WTC11 (cell line): ENCODE measurements at regions not wholly inside any gene's neighbourhood (a gene's known extent, or its start where the extent isn't known, plus 50 kb on each side); places are given as distances from the start of the nearest gene placed in this dataset.

Experiments
- ATAC-seq: fragments of 200-7000 bp; cut with Tn5 transposase; 2 replicates; pipeline ENCODE4 v1.10.0; 2021; ENCODE audit warnings: mild to moderate bottlenecking, moderate library complexity
- CTCF ChIA-PET: fragments of 300-600 bp; sonication (Branson Sonifier 250); formaldehyde crosslinking; loops from one replicate; lab custom pipeline; 2021; ENCODE audit warnings: antibody characterized with exemption; lab: Charles Lee
- POLR2A ChIA-PET: fragments of 350-600 bp; sonication (Branson Sonifier 250); formaldehyde crosslinking; loops from one replicate; lab custom pipeline; 2021; ENCODE audit warnings: antibody characterized with exemption; lab: Charles Lee
- DNase-seq: peaks from one replicate; pipeline ENCODE4 v3.0.0; 2021; ENCODE audit warnings: low spot score
- H3K27ac Mint-ChIP-seq: 2 replicates; pipeline ENCODE4 v1.8.0; 2021; ENCODE audit warnings: mixed read lengths
- H3K27me3 Mint-ChIP-seq: 2 replicates; pipeline ENCODE4 v1.8.0; 2021; ENCODE audit warnings: low read depth, mild to moderate bottlenecking, moderate library complexity, mixed read lengths
- H3K36me3 Mint-ChIP-seq: 2 replicates; pipeline ENCODE4 v1.8.0; 2021; ENCODE audit warnings: mixed read lengths
- H3K4me1 Mint-ChIP-seq: 2 replicates; pipeline ENCODE4 v1.8.0; 2022; ENCODE audit warnings: mixed read lengths
- H3K4me3 Mint-ChIP-seq: 2 replicates; pipeline ENCODE4 v1.8.0; 2021; ENCODE audit warnings: mild to moderate bottlenecking, moderate library complexity, mixed read lengths
- H3K9me3 Mint-ChIP-seq: 2 replicates; pipeline ENCODE4 v1.8.0; 2021; ENCODE audit warnings: mixed read lengths
- FOXJ3 ChIP-seq: sonication (generic); formaldehyde crosslinking; IDR thresholded peaks from 2 replicates; pipeline ENCODE4 v1.9.0; 2021; ENCODE audit warnings: missing genetic modification reagents, mild to moderate bottlenecking, borderline replicate concordance
- GRHL2 ChIP-seq: fragments of 250-450 bp; sonication (Bioruptor Pico); IDR thresholded peaks from 2 replicates; pipeline ENCODE4 v1.8.0; 2022; ENCODE audit warnings: mild to moderate bottlenecking, moderate library complexity; ENCODE audit not compliant: insufficient replicate concordance, severe bottlenecking
- HMGA2 ChIP-seq: fragments of 250-450 bp; sonication (Bioruptor Pico); IDR thresholded peaks from 2 replicates; pipeline ENCODE4 v1.4.0; 2021; ENCODE audit warnings: mild to moderate bottlenecking, moderate library complexity
- NFATC4 ChIP-seq: fragments of 250-450 bp; sonication (Bioruptor Pico); IDR thresholded peaks from 2 replicates; pipeline ENCODE4 v1.9.0; 2021; ENCODE audit warnings: mild to moderate bottlenecking
- NFE2L1 ChIP-seq: sonication (generic); formaldehyde crosslinking; IDR thresholded peaks from 2 replicates; pipeline ENCODE4 v1.8.1; 2023; ENCODE audit warnings: missing genetic modification reagents
- NR2C2 ChIP-seq: sonication (generic); formaldehyde crosslinking; IDR thresholded peaks from 2 replicates; pipeline ENCODE4 v1.8.0; 2022; ENCODE audit warnings: mild to moderate bottlenecking, missing genetic modification reagents
- OVOL2 ChIP-seq: fragments of 250-450 bp; sonication (Bioruptor Pico); IDR thresholded peaks from 2 replicates; pipeline ENCODE4 v1.9.0; 2021; ENCODE audit warnings: mild to moderate bottlenecking, borderline replicate concordance
- ZNF121 ChIP-seq: sonication (generic); formaldehyde crosslinking; IDR thresholded peaks from 2 replicates; pipeline ENCODE4 v1.8.0; 2023; ENCODE audit warnings: missing genetic modification reagents
- ZNF138 ChIP-seq: sonication (generic); formaldehyde crosslinking; conservative IDR thresholded peaks from 2 replicates; pipeline ENCODE4 v1.8.1; 2022; ENCODE audit warnings: mild to moderate bottlenecking, moderate library complexity, missing genetic modification reagents
- ZNF317 ChIP-seq: sonication (generic); formaldehyde crosslinking; IDR thresholded peaks from 2 replicates; pipeline ENCODE4 v1.8.1; 2023; ENCODE audit warnings: low read depth, mild to moderate bottlenecking, moderate library complexity, missing genetic modification reagents, borderline replicate concordance
- TF ChIP-seq, protein P1 (sequence below): sonication (generic); formaldehyde crosslinking; IDR thresholded peaks from 2 replicates; pipeline ENCODE4 v1.8.0; 2023; ENCODE audit warnings: missing genetic modification reagents
- TF ChIP-seq, protein P2 (sequence below): fragments of 250-450 bp; sonication (Bioruptor Pico); IDR thresholded peaks from 2 replicates; pipeline ENCODE4 v1.8.0; 2021; ENCODE audit warnings: mild to moderate bottlenecking
- TF ChIP-seq, protein P3 (sequence below): sonication (generic); formaldehyde crosslinking; IDR thresholded peaks from 2 replicates; pipeline ENCODE4 v1.8.1; 2023; ENCODE audit warnings: mild to moderate bottlenecking, missing genetic modification reagents
- TF ChIP-seq, protein P4 (sequence below): sonication (generic); formaldehyde crosslinking; IDR thresholded peaks from 2 replicates; pipeline ENCODE4 v1.8.1; 2022; ENCODE audit warnings: mild to moderate bottlenecking, moderate library complexity, missing genetic modification reagents
- TF ChIP-seq, protein P5 (sequence below): sonication (generic); formaldehyde crosslinking; IDR thresholded peaks from 2 replicates; pipeline ENCODE4 v1.8.1; 2023; ENCODE audit warnings: mild to moderate bottlenecking, moderate library complexity, missing genetic modification reagents
- TF ChIP-seq, protein P6 (sequence below): sonication (generic); formaldehyde crosslinking; IDR thresholded peaks from 2 replicates; pipeline ENCODE4 v1.8.1; 2022; ENCODE audit warnings: missing genetic modification reagents, borderline replicate concordance
- TF ChIP-seq, protein P7 (sequence below): sonication (generic); formaldehyde crosslinking; IDR thresholded peaks from 2 replicates; pipeline ENCODE4 v1.8.1; 2022; ENCODE audit warnings: low read depth, mild to moderate bottlenecking, moderate library complexity, missing genetic modification reagents, borderline replicate concordance
- TF ChIP-seq, protein P8 (sequence below): sonication (generic); formaldehyde crosslinking; IDR thresholded peaks from 2 replicates; pipeline ENCODE4 v1.8.1; 2022; ENCODE audit warnings: low read depth, missing genetic modification reagents, borderline replicate concordance
- TF ChIP-seq, protein P9 (sequence below): fragments of 200-600 bp; IDR thresholded peaks from 2 replicates; pipeline ENCODE4 v1.8.0; 2022; ENCODE audit warnings: antibody characterized with exemption

DNA sequence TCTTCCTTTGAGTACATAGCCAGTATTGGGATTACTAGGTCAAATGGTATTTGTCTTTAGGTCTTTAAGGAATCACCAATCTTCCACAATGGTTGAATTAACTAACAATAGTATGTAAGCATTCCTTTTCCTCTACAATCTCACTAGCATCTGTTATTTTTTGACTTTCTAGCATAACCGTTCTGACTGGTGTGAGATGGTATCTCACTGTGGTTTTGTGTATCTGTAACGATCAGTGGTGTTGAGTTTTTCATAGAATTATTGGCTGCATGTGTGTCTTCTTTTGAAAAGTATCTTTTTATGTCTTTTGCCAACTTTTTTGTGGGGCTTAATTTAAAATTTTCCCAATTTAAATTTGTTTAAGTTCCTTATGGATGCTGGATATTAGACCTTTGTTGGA, 81.5 kb upstream of the ASTN2 start:
- no peak for DNase-seq
- ATAC-seq: no peak
- TF ChIP-seq HMGA2 (CRISPR knock-in tag) (no peak), GRHL2 (CRISPR knock-in tag) (no peak), ZNF121 (CRISPR knock-in tag) (no peak), NFATC4 (no peak), NFE2L1 (CRISPR knock-in tag) (no peak), ZNF138 (CRISPR knock-in tag) (no peak), FOXJ3 (CRISPR knock-in tag) (no peak), NR2C2 (CRISPR knock-in tag) (no peak)
- TF ChIP-seq, protein P1, sequence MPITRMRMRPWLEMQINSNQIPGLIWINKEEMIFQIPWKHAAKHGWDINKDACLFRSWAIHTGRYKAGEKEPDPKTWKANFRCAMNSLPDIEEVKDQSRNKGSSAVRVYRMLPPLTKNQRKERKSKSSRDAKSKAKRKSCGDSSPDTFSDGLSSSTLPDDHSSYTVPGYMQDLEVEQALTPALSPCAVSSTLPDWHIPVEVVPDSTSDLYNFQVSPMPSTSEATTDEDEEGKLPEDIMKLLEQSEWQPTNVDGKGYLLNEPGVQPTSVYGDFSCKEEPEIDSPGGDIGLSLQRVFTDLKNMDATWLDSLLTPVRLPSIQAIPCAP (CRISPR knock-in tag): no peak
- TF ChIP-seq, protein P2, sequence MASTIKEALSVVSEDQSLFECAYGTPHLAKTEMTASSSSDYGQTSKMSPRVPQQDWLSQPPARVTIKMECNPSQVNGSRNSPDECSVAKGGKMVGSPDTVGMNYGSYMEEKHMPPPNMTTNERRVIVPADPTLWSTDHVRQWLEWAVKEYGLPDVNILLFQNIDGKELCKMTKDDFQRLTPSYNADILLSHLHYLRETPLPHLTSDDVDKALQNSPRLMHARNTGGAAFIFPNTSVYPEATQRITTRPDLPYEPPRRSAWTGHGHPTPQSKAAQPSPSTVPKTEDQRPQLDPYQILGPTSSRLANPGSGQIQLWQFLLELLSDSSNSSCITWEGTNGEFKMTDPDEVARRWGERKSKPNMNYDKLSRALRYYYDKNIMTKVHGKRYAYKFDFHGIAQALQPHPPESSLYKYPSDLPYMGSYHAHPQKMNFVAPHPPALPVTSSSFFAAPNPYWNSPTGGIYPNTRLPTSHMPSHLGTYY (CRISPR knock-in tag): no peak
- TF ChIP-seq, protein P3, sequence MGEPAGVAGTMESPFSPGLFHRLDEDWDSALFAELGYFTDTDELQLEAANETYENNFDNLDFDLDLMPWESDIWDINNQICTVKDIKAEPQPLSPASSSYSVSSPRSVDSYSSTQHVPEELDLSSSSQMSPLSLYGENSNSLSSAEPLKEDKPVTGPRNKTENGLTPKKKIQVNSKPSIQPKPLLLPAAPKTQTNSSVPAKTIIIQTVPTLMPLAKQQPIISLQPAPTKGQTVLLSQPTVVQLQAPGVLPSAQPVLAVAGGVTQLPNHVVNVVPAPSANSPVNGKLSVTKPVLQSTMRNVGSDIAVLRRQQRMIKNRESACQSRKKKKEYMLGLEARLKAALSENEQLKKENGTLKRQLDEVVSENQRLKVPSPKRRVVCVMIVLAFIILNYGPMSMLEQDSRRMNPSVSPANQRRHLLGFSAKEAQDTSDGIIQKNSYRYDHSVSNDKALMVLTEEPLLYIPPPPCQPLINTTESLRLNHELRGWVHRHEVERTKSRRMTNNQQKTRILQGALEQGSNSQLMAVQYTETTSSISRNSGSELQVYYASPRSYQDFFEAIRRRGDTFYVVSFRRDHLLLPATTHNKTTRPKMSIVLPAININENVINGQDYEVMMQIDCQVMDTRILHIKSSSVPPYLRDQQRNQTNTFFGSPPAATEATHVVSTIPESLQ (CRISPR knock-in tag): no peak
- TF ChIP-seq, protein P4, sequence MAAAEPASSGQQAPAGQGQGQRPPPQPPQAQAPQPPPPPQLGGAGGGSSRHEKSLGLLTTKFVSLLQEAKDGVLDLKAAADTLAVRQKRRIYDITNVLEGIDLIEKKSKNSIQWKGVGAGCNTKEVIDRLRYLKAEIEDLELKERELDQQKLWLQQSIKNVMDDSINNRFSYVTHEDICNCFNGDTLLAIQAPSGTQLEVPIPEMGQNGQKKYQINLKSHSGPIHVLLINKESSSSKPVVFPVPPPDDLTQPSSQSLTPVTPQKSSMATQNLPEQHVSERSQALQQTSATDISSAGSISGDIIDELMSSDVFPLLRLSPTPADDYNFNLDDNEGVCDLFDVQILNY (CRISPR knock-in tag): no peak
- TF ChIP-seq, protein P5, sequence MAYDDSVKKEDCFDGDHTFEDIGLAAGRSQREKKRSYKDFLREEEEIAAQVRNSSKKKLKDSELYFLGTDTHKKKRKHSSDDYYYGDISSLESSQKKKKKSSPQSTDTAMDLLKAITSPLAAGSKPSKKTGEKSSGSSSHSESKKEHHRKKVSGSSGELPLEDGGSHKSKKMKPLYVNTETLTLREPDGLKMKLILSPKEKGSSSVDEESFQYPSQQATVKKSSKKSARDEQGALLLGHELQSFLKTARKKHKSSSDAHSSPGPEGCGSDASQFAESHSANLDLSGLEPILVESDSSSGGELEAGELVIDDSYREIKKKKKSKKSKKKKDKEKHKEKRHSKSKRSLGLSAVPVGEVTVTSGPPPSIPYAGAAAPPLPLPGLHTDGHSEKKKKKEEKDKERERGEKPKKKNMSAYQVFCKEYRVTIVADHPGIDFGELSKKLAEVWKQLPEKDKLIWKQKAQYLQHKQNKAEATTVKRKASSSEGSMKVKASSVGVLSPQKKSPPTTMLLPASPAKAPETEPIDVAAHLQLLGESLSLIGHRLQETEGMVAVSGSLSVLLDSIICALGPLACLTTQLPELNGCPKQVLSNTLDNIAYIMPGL (CRISPR knock-in tag): no peak
- Mint-ChIP-seq H3K27me3 (no peaks in the 10 kb centered on the region), H3K36me3 (no peaks in the 10 kb centered on the region), H3K27ac (no peak overlapping the region), H3K4me1 (peaks cover 5% of the 10 kb centered on the region; the same call in 1 of the 2 replicates), H3K4me3 (no peak overlapping the region), H3K9me3 (peaks cover 15% of the 10 kb centered on the region)
- ChIA-PET POLR2A (no interaction called here), CTCF (no interaction called here)

DNA sequence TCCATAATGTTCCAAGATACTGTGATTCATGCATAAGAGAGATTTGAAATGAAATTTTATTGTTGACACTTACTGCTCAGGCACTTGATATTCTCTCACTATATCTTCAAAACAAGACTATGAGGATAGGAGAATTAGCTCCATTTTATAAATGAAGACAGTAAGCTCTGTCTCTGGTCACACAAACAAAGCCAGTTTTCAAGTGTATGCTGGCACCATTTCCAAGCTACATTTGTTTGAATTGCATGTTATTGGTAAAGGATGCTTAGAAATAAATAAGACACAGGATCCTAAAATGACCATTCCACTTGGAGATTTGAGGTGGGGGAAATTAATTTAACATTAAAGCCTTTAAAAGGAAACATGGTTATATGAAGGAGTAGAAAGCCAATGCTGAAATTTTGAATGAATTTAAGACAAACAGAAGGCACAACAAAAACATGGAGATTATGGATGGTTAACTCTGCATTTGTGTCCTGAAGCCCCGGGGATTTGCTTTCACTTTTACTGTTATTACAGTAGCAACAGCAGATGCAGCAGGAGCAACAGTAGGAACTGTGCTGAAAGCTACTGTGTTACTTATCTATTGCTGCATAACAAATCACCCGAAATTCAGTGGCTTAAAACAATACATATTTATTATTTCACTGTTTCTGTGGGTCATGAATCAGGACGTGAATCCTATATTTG, 79.7 kb upstream of the ASTN2 start:
- POLR2A ChIA-PET: no interaction called here
- Mint-ChIP-seq H3K27me3 (no peaks in the 10 kb centered on the region; the same call in 1 of the 2 replicates), H3K36me3 (no peaks in the 10 kb centered on the region), H3K4me1 (peaks cover 5% of the 10 kb centered on the region; the same call in 1 of the 2 replicates), H3K4me3 (no peak overlapping the region), H3K9me3 (peaks cover 15% of the 10 kb centered on the region), H3K27ac (no peak overlapping the region)
- ATAC-seq: no peak
- CTCF ChIA-PET: interaction anchor here (0.9 to 1.4 kb wide), 2 partner anchors 9 to 41 kb away, joined by 3 read pairs; no protein-coding TSS in a partner anchor
- no peak for DNase-seq
- TF ChIP-seq, protein P6, sequence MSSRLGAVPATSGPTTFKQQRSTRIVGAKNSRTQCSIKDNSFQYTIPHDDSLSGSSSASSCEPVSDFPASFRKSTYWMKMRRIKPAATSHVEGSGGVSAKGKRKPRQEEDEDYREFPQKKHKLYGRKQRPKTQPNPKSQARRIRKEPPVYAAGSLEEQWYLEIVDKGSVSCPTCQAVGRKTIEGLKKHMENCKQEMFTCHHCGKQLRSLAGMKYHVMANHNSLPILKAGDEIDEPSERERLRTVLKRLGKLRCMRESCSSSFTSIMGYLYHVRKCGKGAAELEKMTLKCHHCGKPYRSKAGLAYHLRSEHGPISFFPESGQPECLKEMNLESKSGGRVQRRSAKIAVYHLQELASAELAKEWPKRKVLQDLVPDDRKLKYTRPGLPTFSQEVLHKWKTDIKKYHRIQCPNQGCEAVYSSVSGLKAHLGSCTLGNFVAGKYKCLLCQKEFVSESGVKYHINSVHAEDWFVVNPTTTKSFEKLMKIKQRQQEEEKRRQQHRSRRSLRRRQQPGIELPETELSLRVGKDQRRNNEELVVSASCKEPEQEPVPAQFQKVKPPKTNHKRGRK (CRISPR knock-in tag): no peak
- TF ChIP-seq, protein P7, sequence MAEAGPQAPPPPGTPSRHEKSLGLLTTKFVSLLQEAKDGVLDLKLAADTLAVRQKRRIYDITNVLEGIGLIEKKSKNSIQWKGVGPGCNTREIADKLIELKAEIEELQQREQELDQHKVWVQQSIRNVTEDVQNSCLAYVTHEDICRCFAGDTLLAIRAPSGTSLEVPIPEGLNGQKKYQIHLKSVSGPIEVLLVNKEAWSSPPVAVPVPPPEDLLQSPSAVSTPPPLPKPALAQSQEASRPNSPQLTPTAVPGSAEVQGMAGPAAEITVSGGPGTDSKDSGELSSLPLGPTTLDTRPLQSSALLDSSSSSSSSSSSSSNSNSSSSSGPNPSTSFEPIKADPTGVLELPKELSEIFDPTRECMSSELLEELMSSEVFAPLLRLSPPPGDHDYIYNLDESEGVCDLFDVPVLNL (CRISPR knock-in tag): no peak
- TF ChIP-seq ZNF317 (no peak), OVOL2 (CRISPR knock-in tag) (no peak)
- TF ChIP-seq, protein P8, sequence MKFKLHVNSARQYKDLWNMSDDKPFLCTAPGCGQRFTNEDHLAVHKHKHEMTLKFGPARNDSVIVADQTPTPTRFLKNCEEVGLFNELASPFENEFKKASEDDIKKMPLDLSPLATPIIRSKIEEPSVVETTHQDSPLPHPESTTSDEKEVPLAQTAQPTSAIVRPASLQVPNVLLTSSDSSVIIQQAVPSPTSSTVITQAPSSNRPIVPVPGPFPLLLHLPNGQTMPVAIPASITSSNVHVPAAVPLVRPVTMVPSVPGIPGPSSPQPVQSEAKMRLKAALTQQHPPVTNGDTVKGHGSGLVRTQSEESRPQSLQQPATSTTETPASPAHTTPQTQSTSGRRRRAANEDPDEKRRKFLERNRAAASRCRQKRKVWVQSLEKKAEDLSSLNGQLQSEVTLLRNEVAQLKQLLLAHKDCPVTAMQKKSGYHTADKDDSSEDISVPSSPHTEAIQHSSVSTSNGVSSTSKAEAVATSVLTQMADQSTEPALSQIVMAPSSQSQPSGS (CRISPR knock-in tag): no peak
- TF ChIP-seq, protein P9, sequence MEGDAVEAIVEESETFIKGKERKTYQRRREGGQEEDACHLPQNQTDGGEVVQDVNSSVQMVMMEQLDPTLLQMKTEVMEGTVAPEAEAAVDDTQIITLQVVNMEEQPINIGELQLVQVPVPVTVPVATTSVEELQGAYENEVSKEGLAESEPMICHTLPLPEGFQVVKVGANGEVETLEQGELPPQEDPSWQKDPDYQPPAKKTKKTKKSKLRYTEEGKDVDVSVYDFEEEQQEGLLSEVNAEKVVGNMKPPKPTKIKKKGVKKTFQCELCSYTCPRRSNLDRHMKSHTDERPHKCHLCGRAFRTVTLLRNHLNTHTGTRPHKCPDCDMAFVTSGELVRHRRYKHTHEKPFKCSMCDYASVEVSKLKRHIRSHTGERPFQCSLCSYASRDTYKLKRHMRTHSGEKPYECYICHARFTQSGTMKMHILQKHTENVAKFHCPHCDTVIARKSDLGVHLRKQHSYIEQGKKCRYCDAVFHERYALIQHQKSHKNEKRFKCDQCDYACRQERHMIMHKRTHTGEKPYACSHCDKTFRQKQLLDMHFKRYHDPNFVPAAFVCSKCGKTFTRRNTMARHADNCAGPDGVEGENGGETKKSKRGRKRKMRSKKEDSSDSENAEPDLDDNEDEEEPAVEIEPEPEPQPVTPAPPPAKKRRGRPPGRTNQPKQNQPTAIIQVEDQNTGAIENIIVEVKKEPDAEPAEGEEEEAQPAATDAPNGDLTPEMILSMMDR: no peak
